ENCODE measurements at regions not wholly inside any gene's neighbourhood (a gene's known extent, or its start where the extent isn't known, plus 50 kb on each side); places are given as distances from the start of the nearest gene placed in this dataset.

- no peak for TF ChIP-seq CTCF (IDR thresholded peaks at IDR 0.05)
- TF ChIP-seq POLR2A (IDR thresholded peaks at IDR 0.05) = no peak
Observed at GRCh38 chr3:94303266-94303665, 240.4 kb downstream of the NSUN3 start.
